ENCODE measurements at regions not wholly inside any gene's neighbourhood (a gene's known extent, or its start where the extent isn't known, plus 50 kb on each side); places are given as distances from the start of the nearest gene placed in this dataset.

- H3K9me3 Mint-ChIP-seq, result no peaks in the 10 kb centered on the region
- ATAC-seq (replicated peaks) (no peak), DNase-seq (no peak)
- no peak overlapping the region for H3K4me3 Mint-ChIP-seq
- H3K4me1 Mint-ChIP-seq (ENCODE audit: low read depth in 2 of 2), result peaks cover 0 to 1% of the 10 kb centered on the region in 2 donors
- peaks cover 8 to 9% of the 10 kb centered on the region in 2 donors for H3K27me3 Mint-ChIP-seq
- H3K27ac Mint-ChIP-seq, result no peak overlapping the region
- no peaks in the 10 kb centered on the region for H3K36me3 Mint-ChIP-seq (ENCODE audit: insufficient read depth)
Observed at GRCh38 chr1:201602413-201603265, 63.7 kb downstream of the NAV1 start.

- H3K27me3 Mint-ChIP-seq, result no peaks in the 10 kb centered on the region
- H3K4me3 Mint-ChIP-seq, result no peak overlapping the region
- no peaks in the 10 kb centered on the region for H3K36me3 Mint-ChIP-seq (ENCODE audit: insufficient read depth)
- no peak for DNase-seq
- no peak overlapping the region for H3K27ac Mint-ChIP-seq
- ATAC-seq (replicated peaks), result no peak
- no peaks in the 10 kb centered on the region for H3K4me1 Mint-ChIP-seq (ENCODE audit: low read depth in 2 of 2)
- H3K9me3 Mint-ChIP-seq, result no peaks in the 10 kb centered on the region
Observed at GRCh38 chr1:201603613-201604232, 64.8 kb downstream of the NAV1 start.

GRCh38 chr1:201605385-201606010, 66.6 kb downstream of the NAV1 start:
- Mint-ChIP-seq H3K27me3 (no peaks in the 10 kb centered on the region), H3K36me3 (ENCODE audit: insufficient read depth) (no peaks in the 10 kb centered on the region), H3K27ac (no peak overlapping the region), H3K9me3 (no peaks in the 10 kb centered on the region), H3K4me1 (ENCODE audit: low read depth in 2 of 2) (no peaks in the 10 kb centered on the region), H3K4me3 (no peak overlapping the region)
- DNase-seq (no peak), ATAC-seq (replicated peaks) (no peak)

GRCh38 chr1:201606096-201606495, 67.2 kb downstream of the NAV1 start:
- no peaks in the 10 kb centered on the region for H3K9me3 Mint-ChIP-seq
- no peak for DNase-seq
- H3K4me3 Mint-ChIP-seq, result no peak overlapping the region
- no peak for ATAC-seq (replicated peaks)
- H3K27ac Mint-ChIP-seq, result no peak overlapping the region
- no peaks in the 10 kb centered on the region for H3K4me1 Mint-ChIP-seq (ENCODE audit: low read depth in 2 of 2)
- no peaks in the 10 kb centered on the region for H3K27me3 Mint-ChIP-seq
- H3K36me3 Mint-ChIP-seq (ENCODE audit: insufficient read depth), result no peaks in the 10 kb centered on the region

- Mint-ChIP-seq H3K27me3 (peaks cover 0 to 5% of the 10 kb centered on the region in 2 donors), H3K4me1 (ENCODE audit: low read depth in 2 of 2) (no peaks in the 10 kb centered on the region), H3K27ac (no peak overlapping the region), H3K9me3 (no peaks in the 10 kb centered on the region), H3K4me3 (no peak overlapping the region), H3K36me3 (ENCODE audit: insufficient read depth) (no peaks in the 10 kb centered on the region)
- ATAC-seq (replicated peaks), result no peak
- no peak for DNase-seq
Observed at GRCh38 chr1:201606623-201607022, 67.7 kb downstream of the NAV1 start.

GRCh38 chr1:201608635-201609395, 69.9 kb downstream of the NAV1 start:
- H3K27ac Mint-ChIP-seq, result no peak overlapping the region
- ATAC-seq (replicated peaks), result no peak

GRCh38 chr1:201609661-201610318, 70.9 kb downstream of the NAV1 start:
- Mint-ChIP-seq H3K9me3 (no peaks in the 10 kb centered on the region), H3K4me3 (no peak overlapping the region), H3K27ac (no peak overlapping the region), H3K27me3 (peaks cover 7 to 17% of the 10 kb centered on the region in 2 donors), H3K36me3 (ENCODE audit: insufficient read depth) (no peaks in the 10 kb centered on the region), H3K4me1 (ENCODE audit: low read depth in 2 of 2) (peaks cover 0 to 2% of the 10 kb centered on the region in 2 donors)
- no peak for DNase-seq
- ATAC-seq (replicated peaks), result no peak

More at GRCh38 chr1:201608635-201609395, 69.9 kb downstream of the NAV1 start:
- no peaks in the 10 kb centered on the region for H3K36me3 Mint-ChIP-seq (ENCODE audit: insufficient read depth)
- no peak for DNase-seq
- no peaks in the 10 kb centered on the region for H3K9me3 Mint-ChIP-seq
- peaks cover 0 to 9% of the 10 kb centered on the region in 2 donors for H3K27me3 Mint-ChIP-seq
- no peak overlapping the region for H3K4me3 Mint-ChIP-seq
- no peaks in the 10 kb centered on the region for H3K4me1 Mint-ChIP-seq (ENCODE audit: low read depth in 2 of 2)

GRCh38 chr1:201610858-201611257, 71.9 kb downstream of the NAV1 start:
- no peak overlapping the region for H3K27ac Mint-ChIP-seq
- no peaks in the 10 kb centered on the region for H3K36me3 Mint-ChIP-seq (ENCODE audit: insufficient read depth)
- peaks cover 7 to 17% of the 10 kb centered on the region in 2 donors for H3K27me3 Mint-ChIP-seq
- no peak for ATAC-seq (replicated peaks)
- no peak overlapping the region for H3K4me3 Mint-ChIP-seq
- peaks cover 0 to 2% of the 10 kb centered on the region in 2 donors for H3K4me1 Mint-ChIP-seq (ENCODE audit: low read depth in 2 of 2)
- H3K9me3 Mint-ChIP-seq, result no peaks in the 10 kb centered on the region
- no peak for DNase-seq

- Mint-ChIP-seq H3K4me3 (no peak overlapping the region), H3K4me1 (ENCODE audit: low read depth in 2 of 2) (peaks cover 0 to 2% of the 10 kb centered on the region in 2 donors), H3K27ac (no peak overlapping the region), H3K9me3 (no peaks in the 10 kb centered on the region), H3K27me3 (peaks cover 7 to 17% of the 10 kb centered on the region in 2 donors), H3K36me3 (ENCODE audit: insufficient read depth) (no peaks in the 10 kb centered on the region)
- DNase-seq (no peak), ATAC-seq (replicated peaks) (no peak)
Observed at GRCh38 chr1:201612645-201613044, 73.7 kb downstream of the NAV1 start.

GRCh38 chr1:201614262-201615015, 75.5 kb downstream of the NAV1 start:
- peaks cover 0 to 2% of the 10 kb centered on the region in 2 donors for H3K4me1 Mint-ChIP-seq (ENCODE audit: low read depth in 2 of 2)
- H3K36me3 Mint-ChIP-seq (ENCODE audit: insufficient read depth), result no peaks in the 10 kb centered on the region
- H3K27me3 Mint-ChIP-seq, result peaks cover 17 to 18% of the 10 kb centered on the region in 2 donors
- no peak for ATAC-seq (replicated peaks)
- H3K9me3 Mint-ChIP-seq, result no peaks in the 10 kb centered on the region
- no peak overlapping the region for H3K4me3 Mint-ChIP-seq
- no peak for DNase-seq
- no peak overlapping the region for H3K27ac Mint-ChIP-seq

- Mint-ChIP-seq H3K27ac (no peak overlapping the region), H3K4me1 (ENCODE audit: low read depth in 2 of 2) (peaks cover 0 to 2% of the 10 kb centered on the region in 2 donors), H3K9me3 (no peaks in the 10 kb centered on the region), H3K36me3 (ENCODE audit: insufficient read depth) (no peaks in the 10 kb centered on the region), H3K4me3 (no peak overlapping the region), H3K27me3 (peaks cover 8 to 21% of the 10 kb centered on the region in 2 donors)
- DNase-seq, result no peak
- no peak for ATAC-seq (replicated peaks)
Observed at GRCh38 chr1:201617157-201617556, 78.2 kb downstream of the NAV1 start.

- Mint-ChIP-seq H3K27ac (no peak overlapping the region), H3K4me1 (ENCODE audit: low read depth in 2 of 2) (peaks cover 0 to 2% of the 10 kb centered on the region in 2 donors), H3K27me3 (peaks cover 8 to 21% of the 10 kb centered on the region in 2 donors), H3K36me3 (ENCODE audit: insufficient read depth) (no peaks in the 10 kb centered on the region), H3K4me3 (no peak overlapping the region), H3K9me3 (no peaks in the 10 kb centered on the region)
- no peak for ATAC-seq (replicated peaks)
- no peak for DNase-seq
Observed at GRCh38 chr1:201618389-201618788, 79.5 kb downstream of the NAV1 start.

Data from effector memory CD8-positive, alpha-beta T cell (primary cell).